ENCODE measurements at regions not wholly inside any gene's neighbourhood (a gene's known extent, or its start where the extent isn't known, plus 50 kb on each side); places are given as distances from the start of the nearest gene placed in this dataset.

DNA sequence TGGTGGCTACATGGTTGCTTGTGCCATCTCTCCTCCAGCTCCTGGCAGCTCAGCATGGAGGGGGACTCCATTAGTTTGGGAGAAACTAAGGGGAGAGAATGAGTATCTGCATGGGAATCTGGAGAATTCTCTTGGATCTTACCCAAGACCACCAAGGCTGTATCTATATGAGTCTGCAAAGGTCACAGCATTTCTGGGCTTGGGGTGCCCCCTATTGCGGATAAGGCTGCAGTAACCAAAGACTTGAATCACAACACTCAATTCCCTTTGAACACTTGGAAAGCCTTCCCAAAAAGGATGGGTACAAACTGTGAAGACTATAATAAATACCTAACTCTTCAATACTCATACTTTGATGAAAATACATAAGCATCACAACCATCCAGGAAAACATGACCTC is 623.5 kb upstream of the NR3C2 start (continued):
- TF ChIP-seq, protein P1, sequence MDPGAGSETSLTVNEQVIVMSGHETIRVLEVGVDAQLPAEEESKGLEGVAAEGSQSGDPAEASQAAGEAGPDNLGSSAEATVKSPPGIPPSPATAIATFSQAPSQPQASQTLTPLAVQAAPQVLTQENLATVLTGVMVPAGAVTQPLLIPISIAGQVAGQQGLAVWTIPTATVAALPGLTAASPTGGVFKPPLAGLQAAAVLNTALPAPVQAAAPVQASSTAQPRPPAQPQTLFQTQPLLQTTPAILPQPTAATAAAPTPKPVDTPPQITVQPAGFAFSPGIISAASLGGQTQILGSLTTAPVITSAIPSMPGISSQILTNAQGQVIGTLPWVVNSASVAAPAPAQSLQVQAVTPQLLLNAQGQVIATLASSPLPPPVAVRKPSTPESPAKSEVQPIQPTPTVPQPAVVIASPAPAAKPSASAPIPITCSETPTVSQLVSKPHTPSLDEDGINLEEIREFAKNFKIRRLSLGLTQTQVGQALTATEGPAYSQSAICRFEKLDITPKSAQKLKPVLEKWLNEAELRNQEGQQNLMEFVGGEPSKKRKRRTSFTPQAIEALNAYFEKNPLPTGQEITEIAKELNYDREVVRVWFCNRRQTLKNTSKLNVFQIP (CRISPR knock-in tag; IDR thresholded peaks at IDR 0.05; ENCODE audit: borderline replicate concordance, low read depth) = no peak
- TF ChIP-seq OSR1 (CRISPR knock-in tag; IDR thresholded peaks at IDR 0.05) (no peak), TOX (CRISPR knock-in tag; IDR thresholded peaks at IDR 0.05; ENCODE audit: borderline replicate concordance) (no peak), ESRRG (CRISPR knock-in tag; IDR thresholded peaks at IDR 0.05) (no peak), ARNTL (CRISPR knock-in tag; IDR thresholded peaks at IDR 0.05; ENCODE audit: borderline replicate concordance, low read depth) (no peak), ISL1 (CRISPR knock-in tag; IDR thresholded peaks at IDR 0.05) (no peak), ZFP30 (CRISPR knock-in tag; IDR thresholded peaks at IDR 0.05) (no peak), ZNF8 (CRISPR knock-in tag; IDR thresholded peaks at IDR 0.05) (no peak), CSDC2 (CRISPR knock-in tag; IDR thresholded peaks at IDR 0.05) (no peak)
- TF ChIP-seq, protein P2, sequence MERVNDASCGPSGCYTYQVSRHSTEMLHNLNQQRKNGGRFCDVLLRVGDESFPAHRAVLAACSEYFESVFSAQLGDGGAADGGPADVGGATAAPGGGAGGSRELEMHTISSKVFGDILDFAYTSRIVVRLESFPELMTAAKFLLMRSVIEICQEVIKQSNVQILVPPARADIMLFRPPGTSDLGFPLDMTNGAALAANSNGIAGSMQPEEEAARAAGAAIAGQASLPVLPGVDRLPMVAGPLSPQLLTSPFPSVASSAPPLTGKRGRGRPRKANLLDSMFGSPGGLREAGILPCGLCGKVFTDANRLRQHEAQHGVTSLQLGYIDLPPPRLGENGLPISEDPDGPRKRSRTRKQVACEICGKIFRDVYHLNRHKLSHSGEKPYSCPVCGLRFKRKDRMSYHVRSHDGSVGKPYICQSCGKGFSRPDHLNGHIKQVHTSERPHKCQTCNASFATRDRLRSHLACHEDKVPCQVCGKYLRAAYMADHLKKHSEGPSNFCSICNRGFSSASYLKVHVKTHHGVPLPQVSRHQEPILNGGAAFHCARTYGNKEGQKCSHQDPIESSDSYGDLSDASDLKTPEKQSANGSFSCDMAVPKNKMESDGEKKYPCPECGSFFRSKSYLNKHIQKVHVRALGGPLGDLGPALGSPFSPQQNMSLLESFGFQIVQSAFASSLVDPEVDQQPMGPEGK (CRISPR knock-in tag; IDR thresholded peaks at IDR 0.05; ENCODE audit: borderline replicate concordance) = no peak

DNA sequence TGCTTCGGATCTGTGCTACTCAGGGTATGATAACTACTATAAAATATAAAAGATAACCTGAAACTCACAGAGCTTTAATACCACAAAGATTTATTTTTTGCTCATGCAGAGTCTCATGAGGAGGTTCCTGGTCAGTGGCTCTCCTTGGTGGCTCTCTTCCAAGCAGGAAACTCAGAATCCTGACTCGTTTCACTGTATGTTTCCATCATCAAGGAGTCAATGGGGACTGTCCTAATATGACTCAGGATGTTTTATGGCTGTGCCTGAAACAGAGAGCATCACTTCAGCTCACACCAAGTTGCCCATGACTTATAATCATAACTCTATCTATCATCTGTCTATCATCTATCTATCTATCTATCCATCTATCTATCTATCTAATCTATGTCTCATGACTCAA is 620.8 kb upstream of the NR3C2 start:
- ATAC-seq = no peak

More for the DNA sequence above, 620.8 kb upstream of the NR3C2 start:
- TF ChIP-seq ZFP30 (CRISPR knock-in tag; IDR thresholded peaks at IDR 0.05) (no peak), ARNTL (CRISPR knock-in tag; IDR thresholded peaks at IDR 0.05; ENCODE audit: borderline replicate concordance, low read depth) (no peak), TOX (CRISPR knock-in tag; IDR thresholded peaks at IDR 0.05; ENCODE audit: borderline replicate concordance) (no peak), GLIS3 (CRISPR knock-in tag; IDR thresholded peaks at IDR 0.05) (no peak), TCF4 (CRISPR knock-in tag; IDR thresholded peaks at IDR 0.05; ENCODE audit: borderline replicate concordance) (no peak), ESRRG (CRISPR knock-in tag; IDR thresholded peaks at IDR 0.05) (no peak), CSDC2 (CRISPR knock-in tag; IDR thresholded peaks at IDR 0.05) (no peak), ZC3H10 (CRISPR knock-in tag; IDR thresholded peaks at IDR 0.05) (no peak), RARB (CRISPR knock-in tag; IDR thresholded peaks at IDR 0.05) (no peak), ZFP3 (CRISPR knock-in tag; IDR thresholded peaks at IDR 0.05) (no peak), SNAI2 (CRISPR knock-in tag; IDR thresholded peaks at IDR 0.05) (no peak), ZNF70 (CRISPR knock-in tag; IDR thresholded peaks at IDR 0.05) (no peak), ZNF565 (CRISPR knock-in tag; conservative IDR thresholded peaks at IDR 0.05; ENCODE audit: low read depth) (no peak), OSR1 (CRISPR knock-in tag; IDR thresholded peaks at IDR 0.05) (no peak)
- TF ChIP-seq, protein P2 (CRISPR knock-in tag; IDR thresholded peaks at IDR 0.05; ENCODE audit: borderline replicate concordance) = no peak
- TF ChIP-seq, protein P1 (CRISPR knock-in tag; IDR thresholded peaks at IDR 0.05; ENCODE audit: borderline replicate concordance, low read depth) = no peak
- TF ChIP-seq, protein P3, sequence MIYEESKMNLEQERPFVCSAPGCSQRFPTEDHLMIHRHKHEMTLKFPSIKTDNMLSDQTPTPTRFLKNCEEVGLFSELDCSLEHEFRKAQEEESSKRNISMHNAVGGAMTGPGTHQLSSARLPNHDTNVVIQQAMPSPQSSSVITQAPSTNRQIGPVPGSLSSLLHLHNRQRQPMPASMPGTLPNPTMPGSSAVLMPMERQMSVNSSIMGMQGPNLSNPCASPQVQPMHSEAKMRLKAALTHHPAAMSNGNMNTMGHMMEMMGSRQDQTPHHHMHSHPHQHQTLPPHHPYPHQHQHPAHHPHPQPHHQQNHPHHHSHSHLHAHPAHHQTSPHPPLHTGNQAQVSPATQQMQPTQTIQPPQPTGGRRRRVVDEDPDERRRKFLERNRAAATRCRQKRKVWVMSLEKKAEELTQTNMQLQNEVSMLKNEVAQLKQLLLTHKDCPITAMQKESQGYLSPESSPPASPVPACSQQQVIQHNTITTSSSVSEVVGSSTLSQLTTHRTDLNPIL (CRISPR knock-in tag; IDR thresholded peaks at IDR 0.05; ENCODE audit: low read depth) = no peak
- TF ChIP-seq, protein P4, sequence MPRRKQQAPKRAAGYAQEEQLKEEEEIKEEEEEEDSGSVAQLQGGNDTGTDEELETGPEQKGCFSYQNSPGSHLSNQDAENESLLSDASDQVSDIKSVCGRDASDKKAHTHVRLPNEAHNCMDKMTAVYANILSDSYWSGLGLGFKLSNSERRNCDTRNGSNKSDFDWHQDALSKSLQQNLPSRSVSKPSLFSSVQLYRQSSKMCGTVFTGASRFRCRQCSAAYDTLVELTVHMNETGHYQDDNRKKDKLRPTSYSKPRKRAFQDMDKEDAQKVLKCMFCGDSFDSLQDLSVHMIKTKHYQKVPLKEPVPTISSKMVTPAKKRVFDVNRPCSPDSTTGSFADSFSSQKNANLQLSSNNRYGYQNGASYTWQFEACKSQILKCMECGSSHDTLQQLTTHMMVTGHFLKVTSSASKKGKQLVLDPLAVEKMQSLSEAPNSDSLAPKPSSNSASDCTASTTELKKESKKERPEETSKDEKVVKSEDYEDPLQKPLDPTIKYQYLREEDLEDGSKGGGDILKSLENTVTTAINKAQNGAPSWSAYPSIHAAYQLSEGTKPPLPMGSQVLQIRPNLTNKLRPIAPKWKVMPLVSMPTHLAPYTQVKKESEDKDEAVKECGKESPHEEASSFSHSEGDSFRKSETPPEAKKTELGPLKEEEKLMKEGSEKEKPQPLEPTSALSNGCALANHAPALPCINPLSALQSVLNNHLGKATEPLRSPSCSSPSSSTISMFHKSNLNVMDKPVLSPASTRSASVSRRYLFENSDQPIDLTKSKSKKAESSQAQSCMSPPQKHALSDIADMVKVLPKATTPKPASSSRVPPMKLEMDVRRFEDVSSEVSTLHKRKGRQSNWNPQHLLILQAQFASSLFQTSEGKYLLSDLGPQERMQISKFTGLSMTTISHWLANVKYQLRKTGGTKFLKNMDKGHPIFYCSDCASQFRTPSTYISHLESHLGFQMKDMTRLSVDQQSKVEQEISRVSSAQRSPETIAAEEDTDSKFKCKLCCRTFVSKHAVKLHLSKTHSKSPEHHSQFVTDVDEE (CRISPR knock-in tag; IDR thresholded peaks at IDR 0.05) = no peak
